ENCODE measurements at regions not wholly inside any gene's neighbourhood (a gene's known extent, or its start where the extent isn't known, plus 50 kb on each side); places are given as distances from the start of the nearest gene placed in this dataset.

DNA sequence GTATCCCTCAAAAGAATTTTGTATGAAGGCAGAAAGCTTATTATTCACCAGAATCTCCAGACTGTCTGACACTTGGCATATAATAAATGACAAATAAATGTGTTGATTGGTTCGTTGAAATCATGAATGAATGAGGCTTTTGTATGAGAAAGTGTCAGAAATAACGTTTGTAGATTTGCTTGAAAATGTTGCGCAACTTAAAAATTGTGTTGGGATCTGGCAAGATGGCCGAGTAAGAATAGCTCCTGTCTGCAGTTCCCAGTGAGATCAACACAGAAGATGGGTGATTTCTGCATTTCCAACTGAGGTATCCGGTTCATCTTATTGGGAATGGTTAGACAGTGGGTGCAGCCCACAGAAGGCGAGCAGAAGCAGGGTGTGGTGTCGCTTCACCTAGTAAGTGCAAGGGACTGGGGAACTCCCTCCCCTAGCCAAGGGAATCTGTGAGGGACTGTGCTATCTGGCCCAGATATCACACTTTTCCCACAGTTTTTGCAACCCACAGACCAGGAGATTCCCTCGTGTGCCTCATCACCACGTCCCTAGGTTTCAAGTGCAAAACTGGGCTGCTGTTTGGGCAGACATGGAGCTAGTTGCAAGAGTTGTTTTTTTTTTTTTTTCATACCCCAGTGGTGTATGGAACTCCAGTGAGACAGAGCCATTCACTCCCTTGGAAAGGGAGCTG is 759.0 kb downstream of the LTN1 start:
- H3K36me3 ChIP-seq, result no peaks in the 10 kb centered on the region
- 75% methylated on average over 9 of the region's 9 CpGs for WGBS
- H3K27ac ChIP-seq, result no peak overlapping the region
- no peak for DNase-seq (ENCODE audit: low spot score in 2 of 2)
- no peak overlapping the region for H3K4me3 ChIP-seq
- H3K4me1 ChIP-seq, result peaks cover 12% of the 10 kb centered on the region
- no peaks in the 10 kb centered on the region for H3K27me3 ChIP-seq
- TF ChIP-seq EP300 (IDR thresholded peaks at IDR 0.05) (no peak), POLR2AphosphoS5 (IDR thresholded peaks at IDR 0.05) (no peak), POLR2A (IDR thresholded peaks at IDR 0.05) (no peak)
- TF ChIP-seq, protein P1, sequence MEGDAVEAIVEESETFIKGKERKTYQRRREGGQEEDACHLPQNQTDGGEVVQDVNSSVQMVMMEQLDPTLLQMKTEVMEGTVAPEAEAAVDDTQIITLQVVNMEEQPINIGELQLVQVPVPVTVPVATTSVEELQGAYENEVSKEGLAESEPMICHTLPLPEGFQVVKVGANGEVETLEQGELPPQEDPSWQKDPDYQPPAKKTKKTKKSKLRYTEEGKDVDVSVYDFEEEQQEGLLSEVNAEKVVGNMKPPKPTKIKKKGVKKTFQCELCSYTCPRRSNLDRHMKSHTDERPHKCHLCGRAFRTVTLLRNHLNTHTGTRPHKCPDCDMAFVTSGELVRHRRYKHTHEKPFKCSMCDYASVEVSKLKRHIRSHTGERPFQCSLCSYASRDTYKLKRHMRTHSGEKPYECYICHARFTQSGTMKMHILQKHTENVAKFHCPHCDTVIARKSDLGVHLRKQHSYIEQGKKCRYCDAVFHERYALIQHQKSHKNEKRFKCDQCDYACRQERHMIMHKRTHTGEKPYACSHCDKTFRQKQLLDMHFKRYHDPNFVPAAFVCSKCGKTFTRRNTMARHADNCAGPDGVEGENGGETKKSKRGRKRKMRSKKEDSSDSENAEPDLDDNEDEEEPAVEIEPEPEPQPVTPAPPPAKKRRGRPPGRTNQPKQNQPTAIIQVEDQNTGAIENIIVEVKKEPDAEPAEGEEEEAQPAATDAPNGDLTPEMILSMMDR (IDR thresholded peaks at IDR 0.05), result no peak
- no peaks in the 10 kb centered on the region for H3K9me3 ChIP-seq

DNA sequence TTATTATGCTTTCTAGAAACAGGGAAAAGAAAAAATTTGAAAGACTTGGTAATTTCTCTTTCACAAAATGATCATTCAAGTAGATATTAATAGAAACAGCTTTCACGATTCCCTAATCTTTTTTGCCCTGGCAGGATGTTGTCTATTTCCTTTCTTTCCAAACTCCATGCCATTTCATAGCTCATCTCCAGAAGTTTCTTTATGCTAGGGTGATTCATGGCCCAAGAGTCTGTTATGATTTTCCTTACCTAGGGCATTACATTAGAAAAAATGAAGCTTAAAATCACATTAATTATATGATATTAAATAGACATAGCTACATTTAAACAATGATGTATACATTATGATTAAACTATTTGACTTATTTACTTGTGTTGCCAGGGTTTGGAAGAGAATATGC is 762.1 kb downstream of the LTN1 start:
- no peaks in the 10 kb centered on the region for H3K9me3 ChIP-seq
- WGBS, result 23% methylated on average over 1 of the region's 1 CpG
- TF ChIP-seq POLR2AphosphoS5 (IDR thresholded peaks at IDR 0.05), result no peak
- TF ChIP-seq EP300 (IDR thresholded peaks at IDR 0.05), result no peak
- TF ChIP-seq, protein P1 (IDR thresholded peaks at IDR 0.05), result no peak
- no peak for TF ChIP-seq POLR2A (IDR thresholded peaks at IDR 0.05)
- H3K4me1 ChIP-seq, result peaks cover 9% of the 10 kb centered on the region
- no peak for DNase-seq (ENCODE audit: low spot score in 2 of 2)
- no peak overlapping the region for H3K27ac ChIP-seq
- no peaks in the 10 kb centered on the region for H3K36me3 ChIP-seq
- no peak overlapping the region for H3K4me3 ChIP-seq
- H3K27me3 ChIP-seq, result no peaks in the 10 kb centered on the region

DNA sequence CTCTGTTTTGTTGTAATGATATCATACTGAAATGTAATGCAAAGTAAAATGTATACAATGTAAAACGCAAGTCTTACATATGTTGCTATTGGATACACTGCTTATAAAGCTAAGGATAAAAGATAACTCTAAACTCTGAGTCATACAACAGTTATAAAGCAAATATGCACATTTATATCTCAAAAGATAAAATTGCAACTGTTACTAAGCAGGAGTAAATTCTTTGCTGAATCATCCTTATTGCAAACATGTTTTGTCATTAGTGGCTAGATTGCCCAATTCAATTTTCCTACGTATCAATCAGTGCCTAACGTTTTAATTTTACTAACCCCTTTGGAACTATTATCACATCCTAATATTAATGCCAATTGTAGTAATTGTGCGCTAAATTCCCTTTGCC is 762.9 kb downstream of the LTN1 start:
- Histone ChIP-seq H3K27ac (no peak overlapping the region), H3K4me3 (no peak overlapping the region), H3K4me1 (peaks cover 8% of the 10 kb centered on the region), H3K36me3 (no peaks in the 10 kb centered on the region), H3K27me3 (no peaks in the 10 kb centered on the region), H3K9me3 (no peaks in the 10 kb centered on the region)
- WGBS, result 46% methylated on average over 4 of the region's 4 CpGs
- TF ChIP-seq EP300 (IDR thresholded peaks at IDR 0.05), result no peak
- TF ChIP-seq POLR2AphosphoS5 (IDR thresholded peaks at IDR 0.05), result no peak
- TF ChIP-seq, protein P1 (IDR thresholded peaks at IDR 0.05), result no peak
- no peak for TF ChIP-seq POLR2A (IDR thresholded peaks at IDR 0.05)
- DNase-seq (ENCODE audit: low spot score in 2 of 2), result no peak

DNA sequence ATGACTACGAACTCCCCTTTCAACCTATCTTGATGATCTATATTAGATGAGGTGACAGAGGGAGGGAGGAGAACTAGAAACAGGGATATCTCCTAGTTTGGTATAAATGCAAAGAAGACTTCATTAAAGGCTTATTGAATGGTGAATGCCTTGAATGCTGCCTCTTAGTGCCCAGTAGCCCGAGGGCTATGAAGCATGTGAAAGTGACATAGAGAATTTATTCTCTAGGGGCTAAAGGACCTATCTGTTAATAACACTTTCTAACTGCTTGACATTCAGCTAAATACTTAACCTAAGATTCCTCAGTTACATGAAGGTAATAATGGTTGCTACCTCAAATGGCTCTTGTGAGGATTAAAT is 764.1 kb downstream of the LTN1 start:
- Histone ChIP-seq H3K9me3 (no peaks in the 10 kb centered on the region), H3K4me1 (no peaks in the 10 kb centered on the region), H3K27ac (no peak overlapping the region), H3K27me3 (no peaks in the 10 kb centered on the region), H3K4me3 (no peak overlapping the region), H3K36me3 (no peaks in the 10 kb centered on the region)
- no peak for DNase-seq (ENCODE audit: low spot score in 2 of 2)
- TF ChIP-seq EP300 (IDR thresholded peaks at IDR 0.05) (no peak), POLR2A (IDR thresholded peaks at IDR 0.05) (no peak), POLR2AphosphoS5 (IDR thresholded peaks at IDR 0.05) (no peak)
- TF ChIP-seq, protein P1 (IDR thresholded peaks at IDR 0.05), result no peak
- WGBS, result 89% methylated on average over 2 of the region's 2 CpGs

DNA sequence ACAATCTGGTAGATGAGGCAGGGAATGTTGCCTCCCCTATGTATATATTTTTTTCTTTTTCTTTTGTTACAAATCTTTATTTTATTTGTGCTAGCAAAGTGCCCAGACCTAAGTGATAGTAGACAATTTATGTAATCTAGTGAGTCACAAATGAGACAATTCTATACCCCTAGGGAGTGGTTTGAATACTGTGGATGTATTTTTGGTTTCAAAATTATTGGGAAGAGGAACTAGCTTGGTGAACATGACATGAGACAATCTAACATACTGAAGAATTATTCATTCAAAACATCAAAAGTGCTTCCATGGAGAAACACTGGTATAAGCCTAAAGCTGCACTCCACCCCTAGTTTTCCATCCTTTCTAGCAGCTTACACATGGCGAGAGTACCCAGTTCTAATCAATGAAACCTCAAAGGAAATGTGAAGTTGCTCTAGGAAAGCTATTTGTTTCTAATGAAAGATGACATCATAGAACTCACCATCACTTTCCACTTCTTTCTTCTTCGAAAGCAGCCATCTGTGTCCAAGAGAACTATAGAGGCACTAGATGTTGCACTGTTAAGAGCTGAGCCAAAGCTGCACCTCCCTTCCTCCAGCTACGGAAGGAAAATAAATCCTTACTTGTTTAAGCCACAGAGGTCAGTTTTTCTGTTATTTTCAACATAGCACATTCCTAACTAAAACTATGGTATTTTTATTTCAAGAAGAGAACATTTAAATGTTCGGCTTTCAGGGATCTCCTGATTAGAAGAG is 764.6 kb downstream of the LTN1 start:
- Histone ChIP-seq H3K36me3 (no peaks in the 10 kb centered on the region), H3K27ac (no peak overlapping the region), H3K4me3 (no peak overlapping the region), H3K27me3 (no peaks in the 10 kb centered on the region), H3K9me3 (no peaks in the 10 kb centered on the region), H3K4me1 (no peaks in the 10 kb centered on the region)
- TF ChIP-seq, protein P1 (IDR thresholded peaks at IDR 0.05), result no peak
- TF ChIP-seq POLR2A (IDR thresholded peaks at IDR 0.05) (no peak), POLR2AphosphoS5 (IDR thresholded peaks at IDR 0.05) (no peak), EP300 (IDR thresholded peaks at IDR 0.05) (no peak)
- DNase-seq (ENCODE audit: low spot score in 2 of 2), result no peak
- 77% methylated on average over 4 of the region's 4 CpGs for WGBS

Data from suprapubic skin (tissue), 4 donors.